Spleen (tissue), 7 donors: ENCODE measurements at regions not wholly inside any gene's neighbourhood (a gene's known extent, or its start where the extent isn't known, plus 50 kb on each side); places are given as distances from the start of the nearest gene placed in this dataset.

ENCODE experiments used
- POLR2A ChIP-seq, 3 donors: fragments of 450-650 bp; IDR thresholded peaks; one replicate each; pipeline ENCODE4 v1.5.1; 2017; ENCODE audit warnings: antibody characterized with exemption in 3 of 3, mild to moderate bottlenecking in 1 of 3
- POLR2AphosphoS5 ChIP-seq, 3 donors: sonication (generic); formaldehyde crosslinking; IDR thresholded peaks; one replicate each; pipeline ENCODE4 v1.5.1; 2017; ENCODE audit warnings: antibody characterized with exemption in 3 of 3
- TF ChIP-seq, protein P1 (sequence below), 11 experiments: fragments of 200-600 bp in 7 of 11; fragments of 450-650 bp in 4 of 11; sonication (generic) in 4 of 11; IDR thresholded peaks in 8 of 11; conservative IDR thresholded peaks in 3 of 11; 1 replicate in 7 of 11; 2 replicates in 4 of 11; pipeline versions ENCODE4 v1.4.0 to v1.8.0; 2016 to 2021; ENCODE audit warnings: antibody characterized with exemption in 11 of 11, inconsistent platforms in 4 of 11, mild to moderate bottlenecking in 1 of 11
- donor health status: DM: no; HTN: no; CAD: no; lungs with moderate emphysema.
- donor health status: DM: no; HTN: no; CAD: no.
- donor health status: DM: no; HTN: no; CAD: no.

DNA sequence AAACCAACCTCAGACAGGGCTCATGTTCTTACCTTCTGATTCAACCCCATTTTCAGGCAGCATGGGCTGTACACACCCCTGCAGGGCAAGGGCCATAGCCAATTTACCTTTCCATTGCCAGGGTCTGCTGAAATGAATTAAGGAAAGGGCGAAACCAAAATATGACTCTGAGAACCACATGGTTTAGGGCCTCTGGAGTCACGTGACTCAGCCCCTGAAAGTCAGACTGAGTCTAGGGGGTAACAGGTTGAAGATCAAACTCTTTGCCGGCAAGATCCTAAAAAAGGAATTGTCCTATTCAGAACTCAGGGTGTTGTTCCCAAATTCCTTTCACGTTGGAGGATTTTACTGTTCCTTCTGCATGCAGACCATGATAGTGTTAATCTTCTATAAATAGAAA is 118.9 kb downstream of the RAB11FIP2 start:
- TF ChIP-seq, protein P1, sequence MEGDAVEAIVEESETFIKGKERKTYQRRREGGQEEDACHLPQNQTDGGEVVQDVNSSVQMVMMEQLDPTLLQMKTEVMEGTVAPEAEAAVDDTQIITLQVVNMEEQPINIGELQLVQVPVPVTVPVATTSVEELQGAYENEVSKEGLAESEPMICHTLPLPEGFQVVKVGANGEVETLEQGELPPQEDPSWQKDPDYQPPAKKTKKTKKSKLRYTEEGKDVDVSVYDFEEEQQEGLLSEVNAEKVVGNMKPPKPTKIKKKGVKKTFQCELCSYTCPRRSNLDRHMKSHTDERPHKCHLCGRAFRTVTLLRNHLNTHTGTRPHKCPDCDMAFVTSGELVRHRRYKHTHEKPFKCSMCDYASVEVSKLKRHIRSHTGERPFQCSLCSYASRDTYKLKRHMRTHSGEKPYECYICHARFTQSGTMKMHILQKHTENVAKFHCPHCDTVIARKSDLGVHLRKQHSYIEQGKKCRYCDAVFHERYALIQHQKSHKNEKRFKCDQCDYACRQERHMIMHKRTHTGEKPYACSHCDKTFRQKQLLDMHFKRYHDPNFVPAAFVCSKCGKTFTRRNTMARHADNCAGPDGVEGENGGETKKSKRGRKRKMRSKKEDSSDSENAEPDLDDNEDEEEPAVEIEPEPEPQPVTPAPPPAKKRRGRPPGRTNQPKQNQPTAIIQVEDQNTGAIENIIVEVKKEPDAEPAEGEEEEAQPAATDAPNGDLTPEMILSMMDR (IDR thresholded peaks at IDR 0.05 in 8 of 11, conservative IDR thresholded peaks at IDR 0.05 in 3 of 11), result no peak
- no peak for TF ChIP-seq POLR2A (IDR thresholded peaks at IDR 0.05)
- no peak for TF ChIP-seq POLR2AphosphoS5 (IDR thresholded peaks at IDR 0.05)
